Endothelial cell of umbilical vein (primary cell): ENCODE measurements at regions not wholly inside any gene's neighbourhood (a gene's known extent, or its start where the extent isn't known, plus 50 kb on each side); places are given as distances from the start of the nearest gene placed in this dataset.

Experiments
- CTCF ChIP-seq, 2 donors: IDR thresholded peaks; 1 replicate in 1 of 2; 2 replicates in 1 of 2; pipeline ENCODE4 v1.5.1; 2011; ENCODE audit warnings: low read length in 2 of 2, mild to moderate bottlenecking in 2 of 2, moderate library complexity in 2 of 2, control low read depth in 1 of 2, inconsistent platforms in 1 of 2, low read depth in 1 of 2; ENCODE audit not compliant: insufficient read depth in 1 of 2; ENCODE audit errors: extremely low read depth in 1 of 2
- EZH2 ChIP-seq: IDR thresholded peaks from 2 replicates; pipeline ENCODE4 v1.6.1; 2012; ENCODE audit warnings: borderline replicate concordance, low read depth, mild to moderate bottlenecking, moderate library complexity, low read length, inconsistent platforms; ENCODE audit not compliant: severe bottlenecking
- FOS ChIP-seq: IDR thresholded peaks from 2 replicates; pipeline ENCODE4 v1.6.1; 2011; ENCODE audit warnings: mild to moderate bottlenecking, low read length, moderate library complexity, borderline replicate concordance; ENCODE audit not compliant: insufficient read depth
- MAX ChIP-seq: IDR thresholded peaks from 2 replicates; pipeline ENCODE4 v1.6.1; 2011; ENCODE audit not compliant: insufficient read depth, insufficient read length
- POLR2A ChIP-seq: IDR thresholded peaks from 2 replicates; pipeline ENCODE4 v1.6.1; 2012; ENCODE audit warnings: low read depth, mild to moderate bottlenecking, control low read depth, low read length
- POLR2AphosphoS5 ChIP-seq: IDR thresholded peaks from 2 replicates; pipeline ENCODE4 v1.6.1; 2012; ENCODE audit warnings: low read depth, mild to moderate bottlenecking, control low read depth, low read length, moderate library complexity; ENCODE audit not compliant: insufficient read depth

GRCh38 chr1:162921311-162921710 lies 60.3 kb upstream of the CCDC190 start:
- TF ChIP-seq CTCF (IDR thresholded peaks at IDR 0.05; ENCODE audit: extremely low read depth in 1 of 2, insufficient read depth in 1 of 2, low read depth in 1 of 2, low read length in 2 of 2) = no peak
- no peak for TF ChIP-seq POLR2AphosphoS5
- no peak for TF ChIP-seq EZH2
- TF ChIP-seq POLR2A = no peak
- TF ChIP-seq FOS = no peak
- no peak for TF ChIP-seq MAX
